ENCODE measurements at regions not wholly inside any gene's neighbourhood (a gene's known extent, or its start where the extent isn't known, plus 50 kb on each side); places are given as distances from the start of the nearest gene placed in this dataset.

DNA sequence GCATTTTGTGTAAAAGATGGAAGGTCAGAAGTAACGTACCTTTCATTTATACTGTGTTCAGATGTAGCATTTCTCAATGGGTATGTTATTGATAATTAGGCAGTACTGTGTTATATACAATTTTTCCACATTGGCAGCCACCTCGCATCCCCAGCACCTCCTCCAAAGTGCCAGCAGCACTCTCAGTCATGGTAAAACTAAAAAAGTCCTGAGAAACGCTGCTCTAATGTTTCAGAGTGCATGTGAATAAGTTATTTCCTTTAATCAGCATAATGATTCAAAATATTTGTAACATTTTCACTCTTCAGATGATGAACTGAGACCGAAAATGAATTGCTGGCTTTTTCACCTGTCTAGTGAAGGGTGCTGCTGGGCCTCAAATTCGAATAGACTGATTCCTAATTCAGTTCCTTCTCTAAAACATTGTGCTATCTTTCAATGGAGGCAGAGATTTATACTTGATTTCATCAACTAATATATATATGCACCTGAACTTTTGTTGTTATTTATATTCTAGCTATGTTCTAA, 79.9 kb upstream of the ANKRD55 start (continued):
- TF ChIP-seq KDM3A (CRISPR knock-in tag; IDR thresholded peaks at IDR 0.05; ENCODE audit: low read depth) = no peak
- TF ChIP-seq ZNF766 (CRISPR knock-in tag; IDR thresholded peaks at IDR 0.05; ENCODE audit: borderline replicate concordance) = no peak
- no peak for TF ChIP-seq ZNF564 (CRISPR knock-in tag; IDR thresholded peaks at IDR 0.05)
- no peak for TF ChIP-seq PHF20 (CRISPR knock-in tag; IDR thresholded peaks at IDR 0.05)
- no peak for TF ChIP-seq ZNF737 (CRISPR knock-in tag; IDR thresholded peaks at IDR 0.05; ENCODE audit: borderline replicate concordance)

DNA sequence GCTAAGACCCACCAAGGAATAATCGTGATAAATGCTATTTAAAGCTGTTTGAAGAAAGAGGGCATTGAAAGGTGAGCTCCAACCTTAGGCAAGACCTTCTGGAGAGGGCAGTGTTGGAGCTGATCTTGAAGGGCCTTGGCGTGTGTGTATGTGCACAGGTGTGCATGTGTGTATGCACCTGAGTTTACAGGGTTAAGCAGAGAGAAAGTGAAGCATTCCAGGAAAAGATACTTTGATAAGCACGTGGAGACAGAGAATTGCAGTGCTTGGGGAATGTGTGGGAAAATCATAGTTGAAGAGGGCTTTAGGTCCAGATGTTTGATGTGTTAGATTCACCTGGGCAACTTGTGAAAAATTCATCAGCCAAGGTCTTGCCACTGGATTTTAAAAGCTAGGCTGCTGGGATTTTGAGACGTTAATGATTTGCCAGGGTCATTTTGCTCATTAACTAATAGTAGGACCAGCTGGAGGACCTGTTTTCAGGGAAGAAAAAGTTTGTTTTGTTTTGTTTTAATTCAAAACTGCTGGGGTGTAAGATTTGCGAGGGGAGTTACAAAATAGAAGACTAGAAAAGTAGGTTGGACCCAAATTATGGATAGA, 78.3 kb upstream of the ANKRD55 start:
- H3K4me2 ChIP-seq (ENCODE audit: low read depth, low read length) = no peak overlapping the region
- BruUV-seq (replicated peaks) = no TSS peak
- H3K9ac ChIP-seq (ENCODE audit: insufficient read depth, low read depth, low read length) = no peak overlapping the region
- DNase-seq (ENCODE audit: low spot score) (no peak), ATAC-seq (no peak), FAIRE-seq (peak; percentile 39)
- TF ChIP-seq ZNF652 (CRISPR knock-in tag; IDR thresholded peaks at IDR 0.05; ENCODE audit: borderline replicate concordance, low read depth) (peak; percentile 70), BCL6 (CRISPR knock-in tag; IDR thresholded peaks at IDR 0.05) (0 out of 2 replicates have a peak, but pooled peaks have one; percentile 32)
- TF ChIP-seq, protein P1, sequence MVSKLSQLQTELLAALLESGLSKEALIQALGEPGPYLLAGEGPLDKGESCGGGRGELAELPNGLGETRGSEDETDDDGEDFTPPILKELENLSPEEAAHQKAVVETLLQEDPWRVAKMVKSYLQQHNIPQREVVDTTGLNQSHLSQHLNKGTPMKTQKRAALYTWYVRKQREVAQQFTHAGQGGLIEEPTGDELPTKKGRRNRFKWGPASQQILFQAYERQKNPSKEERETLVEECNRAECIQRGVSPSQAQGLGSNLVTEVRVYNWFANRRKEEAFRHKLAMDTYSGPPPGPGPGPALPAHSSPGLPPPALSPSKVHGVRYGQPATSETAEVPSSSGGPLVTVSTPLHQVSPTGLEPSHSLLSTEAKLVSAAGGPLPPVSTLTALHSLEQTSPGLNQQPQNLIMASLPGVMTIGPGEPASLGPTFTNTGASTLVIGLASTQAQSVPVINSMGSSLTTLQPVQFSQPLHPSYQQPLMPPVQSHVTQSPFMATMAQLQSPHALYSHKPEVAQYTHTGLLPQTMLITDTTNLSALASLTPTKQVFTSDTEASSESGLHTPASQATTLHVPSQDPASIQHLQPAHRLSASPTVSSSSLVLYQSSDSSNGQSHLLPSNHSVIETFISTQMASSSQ (IDR thresholded peaks at IDR 0.05; ENCODE audit: low read depth) = peak; percentile 63
- TF ChIP-seq, protein P1 (CRISPR knock-in tag; IDR thresholded peaks at IDR 0.05; ENCODE audit: borderline replicate concordance) = no peak
- TF ChIP-seq, protein P2, sequence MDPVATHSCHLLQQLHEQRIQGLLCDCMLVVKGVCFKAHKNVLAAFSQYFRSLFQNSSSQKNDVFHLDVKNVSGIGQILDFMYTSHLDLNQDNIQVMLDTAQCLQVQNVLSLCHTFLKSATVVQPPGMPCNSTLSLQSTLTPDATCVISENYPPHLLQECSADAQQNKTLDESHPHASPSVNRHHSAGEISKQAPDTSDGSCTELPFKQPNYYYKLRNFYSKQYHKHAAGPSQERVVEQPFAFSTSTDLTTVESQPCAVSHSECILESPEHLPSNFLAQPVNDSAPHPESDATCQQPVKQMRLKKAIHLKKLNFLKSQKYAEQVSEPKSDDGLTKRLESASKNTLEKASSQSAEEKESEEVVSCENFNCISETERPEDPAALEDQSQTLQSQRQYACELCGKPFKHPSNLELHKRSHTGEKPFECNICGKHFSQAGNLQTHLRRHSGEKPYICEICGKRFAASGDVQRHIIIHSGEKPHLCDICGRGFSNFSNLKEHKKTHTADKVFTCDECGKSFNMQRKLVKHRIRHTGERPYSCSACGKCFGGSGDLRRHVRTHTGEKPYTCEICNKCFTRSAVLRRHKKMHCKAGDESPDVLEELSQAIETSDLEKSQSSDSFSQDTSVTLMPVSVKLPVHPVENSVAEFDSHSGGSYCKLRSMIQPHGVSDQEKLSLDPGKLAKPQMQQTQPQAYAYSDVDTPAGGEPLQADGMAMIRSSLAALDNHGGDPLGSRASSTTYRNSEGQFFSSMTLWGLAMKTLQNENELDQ (CRISPR knock-in tag; IDR thresholded peaks at IDR 0.05; ENCODE audit: borderline replicate concordance) = no peak
- H3K27me3 ChIP-seq (ENCODE audit: control insufficient read depth in 1 of 2, insufficient read depth in 2 of 2, low read length in 2 of 2) = no peaks in the 10 kb centered on the region
- H3K27ac ChIP-seq (ENCODE audit: extremely low read length, insufficient read depth, low read length) = no peak overlapping the region
- no peaks in the 10 kb centered on the region for H4K20me1 ChIP-seq (ENCODE audit: insufficient read depth, low read length)
- 49% methylated on average over 5 of the region's 5 CpGs for WGBS (ENCODE audit: low lambda C conversion rate)
- no peaks in the 10 kb centered on the region for H3K79me2 ChIP-seq (ENCODE audit: insufficient read depth, low read length)
- peaks cover 50% of the 10 kb centered on the region for H3K4me1 ChIP-seq (ENCODE audit: insufficient read depth, low read length)
- in situ Hi-C loops (cut with HindIII; ENCODE audit: extremely low pct_ligation_motif_present, low pct_unique_long_range_greater_than_20kb) (no loop called here), intact Hi-C loops (cut with micrococcal nuclease; ENCODE audit: unreplicated experiment) (no loop called here)
- H3K36me3 ChIP-seq (replicated peaks in 1 of 2; ENCODE audit: control insufficient read depth in 1 of 2, insufficient read depth in 2 of 2, low read length in 2 of 2) = no peaks in the 10 kb centered on the region
- CTCF ChIA-PET (ENCODE audit: low intra/inter-chr PET ratio, low total read pairs) = no interaction called here
- no peak overlapping the region for H3K4me3 ChIP-seq (replicated peaks in 1 of 3; ENCODE audit: insufficient read depth in 1 of 3, low read depth in 2 of 3, low read length in 3 of 3)
- H3K9me3 ChIP-seq (ENCODE audit: low read length) = peaks cover 9% of the 10 kb centered on the region
- H2AFZ ChIP-seq (ENCODE audit: low read length) = no peak overlapping the region
- POLR2A ChIA-PET = no interaction called here

All from HepG2 (cell line).